ENCODE measurements at regions not wholly inside any gene's neighbourhood (a gene's known extent, or its start where the extent isn't known, plus 50 kb on each side); places are given as distances from the start of the nearest gene placed in this dataset.

- TF ChIP-seq EZH2 (IDR thresholded peaks at IDR 0.05) (no peak), POLR2AphosphoS5 (IDR thresholded peaks at IDR 0.05; ENCODE audit: borderline replicate concordance, low read depth, low read length) (no peak), FOXP2 (optimal IDR thresholded peaks at IDR 0.05; ENCODE audit: control extremely low read depth, extremely low read length, insufficient read depth) (no peak)
Measured at GRCh38 chr2:44826601-44827000, 114.9 kb upstream of the SIX3 start.

All from SK-N-MC (cell line).